T-cell (primary cell): ENCODE measurements at regions not wholly inside any gene's neighbourhood (a gene's known extent, or its start where the extent isn't known, plus 50 kb on each side); places are given as distances from the start of the nearest gene placed in this dataset.

ENCODE experiments used
- ATAC-seq, 4 experiments: fragments of 200-7000 bp in 3 of 4; fragments of 150-1000 bp in 1 of 4; cut with Tn5 transposase; replicated peaks in 1 of 4; 1 replicate in 3 of 4; 2 replicates in 1 of 4; pipeline ENCODE4 v1.10.0; 2021; ENCODE audit warnings: moderate library complexity in 3 of 4, mild to moderate bottlenecking in 2 of 4, moderate number of reproducible peaks in 1 of 4
- CTCF ChIA-PET, 2 donors: fragments of 300-600 bp; sonication (Branson Sonifier 250); formaldehyde crosslinking; loops; one replicate each; lab custom pipeline; 2022; ENCODE audit warnings: antibody characterized with exemption in 2 of 2; lab: Charles Lee
- POLR2A ChIA-PET, 2 donors: fragments of 300-600 bp; sonication (Branson Sonifier 250); formaldehyde crosslinking; loops; one replicate each; lab custom pipeline; 2022; ENCODE audit warnings: antibody characterized with exemption in 2 of 2; lab: Charles Lee
- DNase-seq, 35 experiments: peaks; one replicate each; pipeline versions ENCODE4 v3.0.0 to v3.0.0-alpha.2; 2013 to 2023
- H3K27ac ChIP-seq: one replicate; pipeline ENCODE4 v1.5.1; 2013; ENCODE audit warnings: low read length
- H3K27me3 ChIP-seq, 2 experiments: replicated peaks in 1 of 2; 1 replicate in 1 of 2; 2 replicates in 1 of 2; pipeline versions ENCODE4 v1.6.1 to v1.7.0; 2013; ENCODE audit warnings: low read length in 1 of 2, mixed read lengths in 1 of 2; ENCODE audit not compliant: control insufficient read depth in 2 of 2, insufficient read depth in 2 of 2; ENCODE audit errors: extremely low read depth in 1 of 2
- H3K36me3 ChIP-seq, 2 donors: 1 replicate in 1 of 2; 2 replicates in 1 of 2; pipeline versions ENCODE4 v1.6.1 to v1.7.0; 2013; ENCODE audit warnings: low read length in 1 of 2; ENCODE audit not compliant: control insufficient read depth in 2 of 2, insufficient read depth in 1 of 2; ENCODE audit errors: extremely low read depth in 1 of 2
- H3K4me1 ChIP-seq, 2 experiments: 1 replicate in 1 of 2; 2 replicates in 1 of 2; pipeline versions ENCODE4 v1.6.1 to v1.7.0; 2013; ENCODE audit warnings: low read length in 2 of 2, mixed read lengths in 1 of 2; ENCODE audit not compliant: insufficient read depth in 2 of 2, control insufficient read depth in 1 of 2; ENCODE audit errors: extremely low read depth in 1 of 2
- H3K4me3 ChIP-seq, 2 donors: 1 replicate in 1 of 2; 2 replicates in 1 of 2; pipeline versions ENCODE4 v1.5.1 to v1.7.0; 2013; ENCODE audit warnings: mild to moderate bottlenecking in 2 of 2, low read length in 1 of 2, moderate library complexity in 1 of 2; ENCODE audit not compliant: control insufficient read depth in 1 of 2; ENCODE audit errors: extremely low read depth in 1 of 2
- H3K9me3 ChIP-seq: 2 replicates; pipeline ENCODE4 v1.7.0; 2013
- H3K27ac Mint-ChIP-seq, 2 donors: one replicate each; pipeline ENCODE4 v1.8.0; 2020 to 2021; ENCODE audit warnings: mild to moderate bottlenecking in 2 of 2, mixed read lengths in 2 of 2
- H3K27me3 Mint-ChIP-seq, 2 donors: one replicate each; pipeline ENCODE4 v1.8.0; 2021 to 2022; ENCODE audit warnings: mixed read lengths in 2 of 2
- H3K36me3 Mint-ChIP-seq: one replicate; pipeline ENCODE4 v1.8.0; 2021; ENCODE audit warnings: mixed read lengths
- H3K4me1 Mint-ChIP-seq, 3 donors: one replicate each; pipeline ENCODE4 v1.8.0; 2020 to 2022; ENCODE audit warnings: mixed read lengths in 3 of 3, mild to moderate bottlenecking in 1 of 3
- H3K4me3 Mint-ChIP-seq, 3 donors: one replicate each; pipeline ENCODE4 v1.8.0; 2020 to 2022; ENCODE audit warnings: mild to moderate bottlenecking in 3 of 3, mixed read lengths in 3 of 3, moderate library complexity in 3 of 3
- H3K9me3 Mint-ChIP-seq, 3 donors: one replicate each; pipeline ENCODE4 v1.8.0; 2020 to 2022; ENCODE audit warnings: mixed read lengths in 3 of 3
- WGBS: methylation state at CpG from one replicate; pipeline ENCODE4 v1.1.5; 2013; ENCODE audit warnings: missing lambda C conversion rate; ENCODE audit not compliant: insufficient coverage; 5-methylcytosine and 5-hydroxymethylcytosine counted together

DNA sequence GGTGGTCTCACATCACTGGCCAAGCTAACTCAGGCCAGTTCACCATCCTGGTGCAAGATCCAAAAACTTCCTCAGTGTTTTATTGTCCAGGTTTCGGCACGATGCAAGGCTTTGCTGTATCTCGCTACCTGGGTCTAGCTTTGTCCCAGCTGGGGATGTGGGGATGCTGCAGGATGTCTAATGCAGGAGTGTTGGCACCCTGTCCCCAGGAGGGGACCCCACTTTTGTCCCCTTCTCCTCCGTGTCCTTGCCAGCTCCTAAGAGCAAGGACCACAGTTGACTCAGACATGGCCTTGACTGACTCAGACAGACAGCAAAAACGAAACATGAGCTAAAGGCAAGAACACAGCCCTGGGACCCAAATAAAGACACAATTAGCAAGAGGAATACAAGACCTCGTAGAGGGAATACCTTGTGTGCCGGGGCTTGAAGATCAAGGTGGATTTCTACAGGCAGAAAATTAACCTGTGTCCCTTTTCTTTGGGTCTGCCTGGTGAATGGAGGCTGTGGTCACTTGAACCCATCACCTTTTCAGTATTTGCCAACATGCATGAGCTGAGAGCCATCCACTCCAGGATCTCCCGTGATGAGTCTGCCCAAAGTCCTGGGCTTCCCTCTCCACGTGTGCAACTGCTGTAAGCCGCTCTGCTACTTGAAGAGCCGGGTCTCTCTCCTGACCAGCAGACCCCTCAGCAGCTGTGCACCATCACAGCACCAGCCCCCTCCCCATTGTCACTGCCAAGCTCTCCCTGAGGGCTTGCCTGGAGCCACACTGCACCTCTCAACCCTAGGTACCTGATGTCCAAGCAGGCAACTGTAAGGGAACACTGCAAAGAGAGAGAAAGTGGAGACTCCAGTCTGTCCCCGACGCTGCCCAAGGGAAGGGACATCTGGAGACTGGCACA is 149.5 kb upstream of the ZNF507 start:
- no peak for DNase-seq
- ChIA-PET POLR2A (no interaction called here), CTCF (no interaction called here)
- Histone ChIP-seq H3K36me3 (no peaks in the 10 kb centered on the region), H3K9me3 (no peaks in the 10 kb centered on the region), H3K4me3 (no peak overlapping the region), H3K4me1 (no peaks in the 10 kb centered on the region), H3K27me3 (peaks cover 0 to 27% of the 10 kb centered on the region in 2 experiments), H3K27ac (no peak overlapping the region)
- whole genome bisulfite sequencing: 81% methylated on average over 10 of the region's 13 CpGs
- Mint-ChIP-seq H3K27me3 (peaks cover 1 to 6% of the 10 kb centered on the region in 2 donors), H3K9me3 (peaks cover 0 to 4% (median 0%) of the 10 kb centered on the region in 3 donors), H3K27ac (no peak overlapping the region), H3K4me1 (peaks cover 0 to under 1% (median 0%) of the 10 kb centered on the region in 3 donors), H3K36me3 (no peaks in the 10 kb centered on the region), H3K4me3 (no peak overlapping the region)
- no peak for ATAC-seq

GRCh38 chr19:32196690-32197420 is 148.6 kb upstream of the ZNF507 start:
- ChIA-PET POLR2A (no interaction called here), CTCF (no interaction called here)
- Mint-ChIP-seq H3K27ac (no peak overlapping the region), H3K4me1 (peaks cover 2 to 5% (median 5%) of the 10 kb centered on the region in 3 donors), H3K27me3 (peaks cover 4 to 9% of the 10 kb centered on the region in 2 donors), H3K9me3 (peaks cover 0 to 4% (median 0%) of the 10 kb centered on the region in 3 donors), H3K36me3 (no peaks in the 10 kb centered on the region), H3K4me3 (no peak overlapping the region)
- H3K27me3 ChIP-seq: peaks cover 0 to 23% of the 10 kb centered on the region in 2 experiments
- H3K4me1 ChIP-seq: peaks cover 0 to 4% of the 10 kb centered on the region in 2 experiments
- ATAC-seq (no peak), DNase-seq (no peak)
- no peak overlapping the region for H3K27ac ChIP-seq
- no peak overlapping the region for H3K4me3 ChIP-seq
- H3K36me3 ChIP-seq: no peaks in the 10 kb centered on the region
- WGBS: 82% methylated on average over 12 of the region's 13 CpGs
- H3K9me3 ChIP-seq: no peaks in the 10 kb centered on the region

GRCh38 chr19:32197896-32198882 is 147.2 kb upstream of the ZNF507 start:
- peaks cover 5 to 18% of the 10 kb centered on the region in 2 donors for H3K27me3 Mint-ChIP-seq
- ChIA-PET POLR2A (no interaction called here), CTCF (no interaction called here)
- peaks cover 3 to 6% (median 5%) of the 10 kb centered on the region in 3 donors for H3K4me1 Mint-ChIP-seq
- DNase-seq: no peak
- H3K9me3 Mint-ChIP-seq: peaks cover 0 to 4% (median 0%) of the 10 kb centered on the region in 3 donors
- Histone ChIP-seq H3K4me1 (peaks cover 0 to 6% of the 10 kb centered on the region in 2 experiments), H3K36me3 (no peaks in the 10 kb centered on the region), H3K27me3 (peaks cover 0 to 28% of the 10 kb centered on the region in 2 experiments), H3K27ac (no peak overlapping the region), H3K9me3 (no peaks in the 10 kb centered on the region), H3K4me3 (no peak overlapping the region)
- no peak for ATAC-seq
- 57% methylated on average over 7 of the region's 13 CpGs for WGBS
- no peaks in the 10 kb centered on the region for H3K36me3 Mint-ChIP-seq
- H3K4me3 Mint-ChIP-seq: no peak overlapping the region
- no peak overlapping the region for H3K27ac Mint-ChIP-seq

DNA sequence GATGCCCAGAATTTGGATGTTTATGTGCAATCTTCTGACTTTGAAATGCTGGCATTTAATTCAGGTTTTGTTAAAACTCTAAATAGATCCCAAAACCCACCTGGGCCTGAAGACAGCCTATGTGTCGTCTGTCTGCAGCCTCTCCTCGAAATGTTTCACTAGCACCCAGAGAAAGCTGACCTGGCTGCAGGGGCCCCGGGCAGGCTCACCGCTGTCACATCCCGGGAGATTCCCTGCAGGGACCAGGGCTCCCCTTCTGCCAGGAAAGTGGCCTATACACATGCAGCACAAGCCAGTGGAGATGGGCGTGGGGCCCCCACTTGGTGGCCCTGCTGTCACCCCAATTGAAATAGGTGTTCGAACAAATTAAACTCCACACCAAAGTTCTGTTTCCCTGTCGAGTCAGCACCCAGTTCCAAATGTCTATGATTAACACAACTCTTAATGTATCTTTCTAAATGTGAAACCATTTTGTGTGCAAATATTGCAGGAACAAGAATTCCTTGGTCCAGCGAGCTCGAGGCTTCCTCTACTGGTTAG is 145.8 kb upstream of the ZNF507 start:
- WGBS: 87% methylated on average over 7 of the region's 10 CpGs
- Mint-ChIP-seq H3K4me1 (peaks cover 3 to 6% (median 5%) of the 10 kb centered on the region in 3 donors), H3K27ac (no peak overlapping the region), H3K4me3 (no peak overlapping the region), H3K9me3 (peaks cover 0 to 3% (median 0%) of the 10 kb centered on the region in 3 donors), H3K27me3 (peaks cover 8 to 22% of the 10 kb centered on the region in 2 donors), H3K36me3 (no peaks in the 10 kb centered on the region)
- Histone ChIP-seq H3K27ac (no peak overlapping the region), H3K4me1 (peaks cover 0 to 6% of the 10 kb centered on the region in 2 experiments), H3K4me3 (no peak overlapping the region), H3K36me3 (no peaks in the 10 kb centered on the region), H3K9me3 (no peaks in the 10 kb centered on the region), H3K27me3 (peaks cover 0 to 31% of the 10 kb centered on the region in 2 experiments)
- ChIA-PET CTCF (no interaction called here), POLR2A (no interaction called here)
- ATAC-seq (no peak), DNase-seq (no peak)

DNA sequence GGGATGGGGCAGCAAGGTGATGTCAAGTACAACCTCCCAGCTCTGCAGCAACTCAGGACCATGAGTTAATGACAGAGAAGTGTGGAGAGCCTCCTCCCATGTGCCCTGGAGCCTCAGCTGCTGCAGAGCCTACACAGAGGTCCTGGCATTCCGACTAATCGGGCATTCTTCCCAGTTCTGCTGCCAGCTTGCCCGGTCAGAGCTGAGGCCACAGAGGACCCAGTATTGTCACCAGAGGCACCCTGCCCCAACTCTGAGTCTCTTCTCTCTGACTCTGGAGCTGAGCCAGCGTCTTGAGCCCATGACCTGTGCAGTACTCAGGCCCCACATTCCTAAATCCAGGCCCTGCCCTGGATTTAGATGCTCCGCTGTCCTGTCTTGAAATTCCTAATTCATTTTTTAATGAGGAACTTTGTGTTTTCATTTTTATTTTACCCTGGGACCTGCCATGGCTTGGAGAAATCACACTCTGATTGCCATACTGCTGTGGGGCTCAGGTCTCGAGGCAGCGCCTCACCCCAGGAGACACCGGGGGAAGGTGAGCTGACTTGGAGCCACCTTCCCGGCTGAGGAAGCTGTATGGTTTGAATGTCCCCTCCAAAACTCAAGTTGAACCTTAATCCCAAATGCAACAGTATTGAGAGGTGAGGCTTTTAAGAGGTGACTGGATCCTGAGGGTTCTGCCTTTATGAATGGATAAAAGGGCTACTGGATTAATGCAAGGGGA is 144.9 kb upstream of the ZNF507 start:
- peaks cover 3 to 6% (median 5%) of the 10 kb centered on the region in 3 donors for H3K4me1 Mint-ChIP-seq
- ATAC-seq (no peak), DNase-seq (no peak)
- ChIA-PET POLR2A (no interaction called here), CTCF (interaction anchor here in 1 of 2 donors (0.9 kb wide), 1 partner anchor 1416 kb away, joined by 3 read pairs; no protein-coding TSS in a partner anchor)
- no peaks in the 10 kb centered on the region for H3K36me3 Mint-ChIP-seq
- H3K27ac ChIP-seq: no peak overlapping the region
- WGBS: 91% methylated on average over 3 of the region's 9 CpGs
- H3K4me1 ChIP-seq: peaks cover 0 to 6% of the 10 kb centered on the region in 2 experiments
- H3K9me3 ChIP-seq: no peaks in the 10 kb centered on the region
- H3K4me3 ChIP-seq: no peak overlapping the region
- no peak overlapping the region for H3K27ac Mint-ChIP-seq
- H3K36me3 ChIP-seq: no peaks in the 10 kb centered on the region
- H3K27me3 Mint-ChIP-seq: peaks cover 8 to 22% of the 10 kb centered on the region in 2 donors
- H3K27me3 ChIP-seq: peaks cover 0 to 31% of the 10 kb centered on the region in 2 experiments
- no peak overlapping the region for H3K4me3 Mint-ChIP-seq
- no peaks in the 10 kb centered on the region for H3K9me3 Mint-ChIP-seq
